IMR-90 (cell line): ENCODE measurements at regions not wholly inside any gene's neighbourhood (a gene's known extent, or its start where the extent isn't known, plus 50 kb on each side); places are given as distances from the start of the nearest gene placed in this dataset.

ENCODE experiments used
- ATAC-seq: fragments of 200-7000 bp; cut with Tn5 transposase; 2 replicates; pipeline ENCODE4 v1.9.1; 2020; ENCODE audit warnings: low read depth, mild to moderate bottlenecking, moderate library complexity
- BruUV-seq: library from RNA; stranded (reverse); fragments of 400-500 nt; replicated peaks from 2 replicates; lab custom pipeline; 2021; lab: Mats Ljungman, UMichigan
- CTCF ChIA-PET: fragments of 300-600 bp; formaldehyde crosslinking; extraction: SDS; loops from one replicate; lab custom pipeline; 2021; ENCODE audit warnings: antibody characterized with exemption; lab: Yijun Ruan, JAX
- POLR2A ChIA-PET: fragments of 300-600 bp; sonication (Branson Sonifier 250); formaldehyde crosslinking; loops from one replicate; lab custom pipeline; 2022; ENCODE audit warnings: antibody characterized with exemption; ENCODE audit not compliant: unreplicated experiment; lab: Charles Lee
- DNase-seq: peaks from one replicate; pipeline ENCODE4 v3.0.0; 2013
- H2AFZ ChIP-seq: replicated peaks from 2 replicates; pipeline ENCODE3; 2013; ENCODE audit warnings: low read length, mild to moderate bottlenecking; ENCODE audit not compliant: poor library complexity
- H2AK5ac ChIP-seq: 2 replicates; pipeline ENCODE4 v1.6.1; 2013; ENCODE audit warnings: low read depth, low read length, inconsistent platforms
- H2AK9ac ChIP-seq: replicated peaks from 2 replicates; pipeline ENCODE3; 2013; ENCODE audit warnings: mild to moderate bottlenecking, low read depth, low read length, moderate library complexity; ENCODE audit not compliant: poor library complexity
- H2BK120ac ChIP-seq: 2 replicates; pipeline ENCODE4 v1.6.1; 2013; ENCODE audit warnings: low read depth, low read length, inconsistent platforms
- H2BK15ac ChIP-seq: 3 replicates; pipeline ENCODE4 v1.6.1; 2013; ENCODE audit warnings: low read depth, low read length, inconsistent platforms
- H2BK20ac ChIP-seq: 2 replicates; pipeline ENCODE4 v1.6.1; 2013; ENCODE audit warnings: low read depth, mild to moderate bottlenecking, inconsistent platforms, low read length, moderate library complexity
- H2BK5ac ChIP-seq: 2 replicates; pipeline ENCODE4 v1.6.1; 2013; ENCODE audit warnings: mild to moderate bottlenecking, low read depth, low read length, inconsistent platforms; ENCODE audit not compliant: poor library complexity, severe bottlenecking
- H3K14ac ChIP-seq: replicated peaks from 2 replicates; pipeline ENCODE4 v1.6.1; 2013; ENCODE audit warnings: low read depth, low read length, inconsistent platforms
- H3K18ac ChIP-seq: 2 replicates; pipeline ENCODE4 v1.6.1; 2013; ENCODE audit warnings: low read depth, low read length, control low read depth
- H3K23ac ChIP-seq: 2 replicates; pipeline ENCODE4 v1.6.1; 2013; ENCODE audit warnings: low read depth, low read length, inconsistent platforms
- H3K27ac ChIP-seq: 2 replicates; pipeline ENCODE4 v1.5.1; 2013; ENCODE audit warnings: mild to moderate bottlenecking, control low read depth, low read length; ENCODE audit not compliant: insufficient read depth
- H3K27me3 ChIP-seq: 2 replicates; pipeline ENCODE4 v1.6.1; 2013; ENCODE audit warnings: low read length; ENCODE audit not compliant: control insufficient read depth, insufficient read depth
- H3K36me3 ChIP-seq: 2 replicates; pipeline ENCODE4 v1.6.1; 2013; ENCODE audit warnings: low read length, mixed read lengths; ENCODE audit not compliant: control insufficient read depth, insufficient read depth
- H3K4ac ChIP-seq: 2 replicates; pipeline ENCODE4 v1.6.1; 2013; ENCODE audit warnings: low read depth, low read length, inconsistent platforms
- H3K4me1 ChIP-seq: 2 replicates; pipeline ENCODE4 v1.6.1; 2013; ENCODE audit warnings: low read length, mixed read lengths; ENCODE audit not compliant: control insufficient read depth, insufficient read depth
- H3K4me2 ChIP-seq: 2 replicates; pipeline ENCODE4 v1.6.1; 2013; ENCODE audit warnings: low read depth, mild to moderate bottlenecking, control low read depth, low read length, moderate library complexity
- H3K4me3 ChIP-seq: 2 replicates; pipeline ENCODE4 v1.5.1; 2013; ENCODE audit warnings: low read depth, mild to moderate bottlenecking, control low read depth, low read length, moderate library complexity; ENCODE audit not compliant: insufficient read depth
- H3K56ac ChIP-seq: 2 replicates; pipeline ENCODE4 v1.6.1; 2013; ENCODE audit warnings: low read length, inconsistent platforms; ENCODE audit not compliant: insufficient read depth; ENCODE audit errors: extremely low read depth
- H3K79me1 ChIP-seq, 2 experiments: 2 replicates each; pipeline ENCODE4 v1.6.1; 2013; ENCODE audit warnings: low read length in 2 of 2, inconsistent platforms in 1 of 2, low read depth in 1 of 2
- H3K9ac ChIP-seq: 2 replicates; pipeline ENCODE4 v1.6.1; 2013; ENCODE audit warnings: low read depth, low read length, control low read depth
- H3K9me1 ChIP-seq: 2 replicates; pipeline ENCODE4 v1.6.1; 2013; ENCODE audit warnings: low read length, inconsistent platforms; ENCODE audit not compliant: insufficient read depth
- H3K9me3 ChIP-seq: 2 replicates; pipeline ENCODE4 v1.6.1; 2013; ENCODE audit warnings: low read length; ENCODE audit not compliant: control insufficient read depth, insufficient read depth
- H4K20me1 ChIP-seq: 2 replicates; pipeline ENCODE4 v1.6.1; 2013; ENCODE audit warnings: low read length, inconsistent platforms; ENCODE audit not compliant: insufficient read depth
- H4K5ac ChIP-seq: 2 replicates; pipeline ENCODE4 v1.6.1; 2013; ENCODE audit warnings: mild to moderate bottlenecking, low read depth, low read length, control low read depth
- H4K8ac ChIP-seq, 2 experiments: 2 replicates each; pipeline ENCODE4 v1.6.1; 2013; ENCODE audit warnings: low read depth in 2 of 2, low read length in 2 of 2, control low read depth in 1 of 2, inconsistent platforms in 1 of 2
- H4K91ac ChIP-seq: 2 replicates; pipeline ENCODE4 v1.6.1; 2013; ENCODE audit warnings: low read depth, low read length, inconsistent platforms; ENCODE audit not compliant: insufficient read depth
- BHLHE40 ChIP-seq: fragments of 150-350 bp; IDR thresholded peaks from 2 replicates; pipeline ENCODE4 v1.6.1; 2016; ENCODE audit warnings: mild to moderate bottlenecking, low read depth, low read length
- CEBPB ChIP-seq: IDR thresholded peaks from 2 replicates; pipeline ENCODE4 v1.6.1; 2012; ENCODE audit warnings: low read depth, low read length, improper control_type of control experiment
- CHD1 ChIP-seq: IDR thresholded peaks from 2 replicates; pipeline ENCODE4 v1.6.1; 2012; ENCODE audit warnings: low read depth, low read length, improper control_type of control experiment
- FOS ChIP-seq: fragments of 150-350 bp; IDR thresholded peaks from 2 replicates; pipeline ENCODE4 v1.6.1; 2016; ENCODE audit warnings: low read depth, low read length
- MAFK ChIP-seq: IDR thresholded peaks from 2 replicates; pipeline ENCODE4 v1.6.1; 2012; ENCODE audit warnings: low read depth, low read length, improper control_type of control experiment
- MAZ ChIP-seq: IDR thresholded peaks from 2 replicates; pipeline ENCODE4 v1.6.1; 2012; ENCODE audit warnings: low read depth, mild to moderate bottlenecking, low read length, improper control_type of control experiment, moderate library complexity, borderline replicate concordance
- MXI1 ChIP-seq: IDR thresholded peaks from 2 replicates; pipeline ENCODE4 v1.6.1; 2012; ENCODE audit warnings: low read depth, mild to moderate bottlenecking, low read length, moderate library complexity, borderline replicate concordance
- NFE2L2 ChIP-seq: fragments of 150-350 bp; IDR thresholded peaks from 2 replicates; pipeline ENCODE4 v1.6.1; 2016; ENCODE audit warnings: low read depth, mild to moderate bottlenecking, low read length
- POLR2A ChIP-seq: IDR thresholded peaks from 2 replicates; pipeline ENCODE4 v1.6.1; 2012; ENCODE audit warnings: mild to moderate bottlenecking, low read depth, low read length
- RAD21 ChIP-seq: IDR thresholded peaks from 2 replicates; pipeline ENCODE4 v1.6.1; 2012; ENCODE audit warnings: low read length, improper control_type of control experiment
- RCOR1 ChIP-seq: IDR thresholded peaks from 2 replicates; pipeline ENCODE4 v1.6.1; 2012; ENCODE audit warnings: mild to moderate bottlenecking, low read length, improper control_type of control experiment; ENCODE audit not compliant: insufficient replicate concordance
- RFX5 ChIP-seq: IDR thresholded peaks from 2 replicates; pipeline ENCODE4 v1.8.0; 2012; ENCODE audit warnings: low read depth, mild to moderate bottlenecking, low read length, moderate library complexity
- SMC3 ChIP-seq: fragments of 150-350 bp; IDR thresholded peaks from 2 replicates; pipeline ENCODE4 v1.6.1; 2016; ENCODE audit warnings: low read depth, mild to moderate bottlenecking, antibody characterized with exemption, low read length, moderate library complexity
- WGBS, 2 experiments: methylation state at CpG; one replicate each; pipeline versions ENCODE4 v1.1.5 to v1.1.7; 2013; ENCODE audit warnings: missing lambda C conversion rate in 2 of 2; ENCODE audit not compliant: insufficient read length in 1 of 2; ENCODE audit errors: extremely low coverage in 2 of 2; 5-methylcytosine and 5-hydroxymethylcytosine counted together
- dilution Hi-C: fragments of 300-500 bp; cut with HindIII; formaldehyde crosslinking; loops from one replicate; pipeline ENCODE4 v1.14.3; 2018; ENCODE audit warnings: low sequenced_read_pairs; ENCODE audit not compliant: unreplicated experiment
- in situ Hi-C: fragments of 300-500 bp; cut with MboI; formaldehyde crosslinking; loops from 3 replicates; pipeline ENCODE4 v1.14.3; 2019; ENCODE audit warnings: low sequenced_read_pairs, inconsistent platforms, mixed read lengths
- intact Hi-C: fragments of 100-400 bp; cut with micrococcal nuclease; formaldehyde crosslinking; loops from 2 replicates; pipeline ENCODE4 v1.10.0; 2022
- TF ChIP-seq, protein P1 (sequence below): fragments of 150-350 bp; IDR thresholded peaks from 2 replicates; pipeline ENCODE4 v1.6.1; 2016; ENCODE audit warnings: low read depth, mild to moderate bottlenecking, low read length, moderate library complexity, borderline replicate concordance
- TF ChIP-seq, protein P2 (sequence below): fragments of 150-350 bp; IDR thresholded peaks from 2 replicates; pipeline ENCODE4 v1.6.1; 2017; ENCODE audit warnings: mild to moderate bottlenecking, antibody characterized with exemption, low read length, low read depth
- TF ChIP-seq, protein P3 (sequence below): conservative IDR thresholded peaks from 2 replicates; pipeline ENCODE4 v1.5.1; 2012; ENCODE audit warnings: mild to moderate bottlenecking, low read depth, low read length, improper control_type of control experiment

DNA sequence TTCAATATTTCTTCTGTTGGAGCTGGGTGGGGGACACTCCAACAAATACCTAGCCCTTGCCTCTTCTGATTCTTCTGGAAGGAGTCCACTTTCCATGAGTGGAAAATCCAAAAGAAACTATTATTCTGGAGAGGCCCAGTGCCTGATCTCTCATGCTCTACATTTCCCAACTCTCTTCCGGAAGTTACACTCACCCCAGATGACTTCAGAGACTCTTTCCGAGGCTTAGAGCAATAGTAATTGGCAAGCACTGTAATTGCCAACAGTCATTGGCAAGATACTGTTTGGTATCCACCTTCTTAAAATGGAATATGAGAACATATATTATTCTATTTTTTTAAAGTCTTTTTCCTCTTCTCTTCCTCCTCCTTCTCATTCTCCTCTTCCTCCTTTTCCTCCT is 60.5 kb upstream of the CYRIA start:
- no peak overlapping the region for H2BK120ac ChIP-seq
- H3K4me3 ChIP-seq, result no peak overlapping the region
- H2BK15ac ChIP-seq, result no peak overlapping the region
- no CpG with 5 or more reads among the region's 2 CpGs for WGBS, 2 experiments
- H3K79me1 ChIP-seq, result no peaks in the 10 kb centered on the region
- H3K23ac ChIP-seq, result no peak overlapping the region
- CTCF ChIA-PET, result no interaction called here
- no peaks in the 10 kb centered on the region for H3K9me1 ChIP-seq
- no peak overlapping the region for H3K14ac ChIP-seq
- H3K56ac ChIP-seq, result no peak overlapping the region
- in situ Hi-C loops (no loop called here), intact Hi-C loops (loop anchor here (5.0 kb wide), 1 partner anchor 59 kb away; the partner anchor contains the start of gene CYRIA), dilution Hi-C loops (no loop called here)
- H3K9me3 ChIP-seq, result no peaks in the 10 kb centered on the region
- no peak overlapping the region for H2BK5ac ChIP-seq
- H2AK9ac ChIP-seq, result no peak overlapping the region
- H3K36me3 ChIP-seq, result no peaks in the 10 kb centered on the region
- H3K4me2 ChIP-seq, result no peak overlapping the region
- H2BK20ac ChIP-seq, result no peak overlapping the region
- DNase-seq, result no peak
- TF ChIP-seq, protein P1, sequence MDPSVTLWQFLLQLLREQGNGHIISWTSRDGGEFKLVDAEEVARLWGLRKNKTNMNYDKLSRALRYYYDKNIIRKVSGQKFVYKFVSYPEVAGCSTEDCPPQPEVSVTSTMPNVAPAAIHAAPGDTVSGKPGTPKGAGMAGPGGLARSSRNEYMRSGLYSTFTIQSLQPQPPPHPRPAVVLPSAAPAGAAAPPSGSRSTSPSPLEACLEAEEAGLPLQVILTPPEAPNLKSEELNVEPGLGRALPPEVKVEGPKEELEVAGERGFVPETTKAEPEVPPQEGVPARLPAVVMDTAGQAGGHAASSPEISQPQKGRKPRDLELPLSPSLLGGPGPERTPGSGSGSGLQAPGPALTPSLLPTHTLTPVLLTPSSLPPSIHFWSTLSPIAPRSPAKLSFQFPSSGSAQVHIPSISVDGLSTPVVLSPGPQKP, result no peak
- no peak for TF ChIP-seq MXI1
- TF ChIP-seq BHLHE40, result no peak
- no peak for TF ChIP-seq FOS
- no peak for TF ChIP-seq CHD1
- no peak for TF ChIP-seq SMC3
- no peak for TF ChIP-seq NFE2L2
- no peak for TF ChIP-seq RCOR1
- TF ChIP-seq CEBPB, result no peak
- TF ChIP-seq RAD21, result no peak
- TF ChIP-seq, protein P2, sequence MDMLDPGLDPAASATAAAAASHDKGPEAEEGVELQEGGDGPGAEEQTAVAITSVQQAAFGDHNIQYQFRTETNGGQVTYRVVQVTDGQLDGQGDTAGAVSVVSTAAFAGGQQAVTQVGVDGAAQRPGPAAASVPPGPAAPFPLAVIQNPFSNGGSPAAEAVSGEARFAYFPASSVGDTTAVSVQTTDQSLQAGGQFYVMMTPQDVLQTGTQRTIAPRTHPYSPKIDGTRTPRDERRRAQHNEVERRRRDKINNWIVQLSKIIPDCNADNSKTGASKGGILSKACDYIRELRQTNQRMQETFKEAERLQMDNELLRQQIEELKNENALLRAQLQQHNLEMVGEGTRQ, result no peak
- no peak for TF ChIP-seq MAZ
- no peak for TF ChIP-seq MAFK
- TF ChIP-seq RFX5, result no peak
- TF ChIP-seq, protein P3, sequence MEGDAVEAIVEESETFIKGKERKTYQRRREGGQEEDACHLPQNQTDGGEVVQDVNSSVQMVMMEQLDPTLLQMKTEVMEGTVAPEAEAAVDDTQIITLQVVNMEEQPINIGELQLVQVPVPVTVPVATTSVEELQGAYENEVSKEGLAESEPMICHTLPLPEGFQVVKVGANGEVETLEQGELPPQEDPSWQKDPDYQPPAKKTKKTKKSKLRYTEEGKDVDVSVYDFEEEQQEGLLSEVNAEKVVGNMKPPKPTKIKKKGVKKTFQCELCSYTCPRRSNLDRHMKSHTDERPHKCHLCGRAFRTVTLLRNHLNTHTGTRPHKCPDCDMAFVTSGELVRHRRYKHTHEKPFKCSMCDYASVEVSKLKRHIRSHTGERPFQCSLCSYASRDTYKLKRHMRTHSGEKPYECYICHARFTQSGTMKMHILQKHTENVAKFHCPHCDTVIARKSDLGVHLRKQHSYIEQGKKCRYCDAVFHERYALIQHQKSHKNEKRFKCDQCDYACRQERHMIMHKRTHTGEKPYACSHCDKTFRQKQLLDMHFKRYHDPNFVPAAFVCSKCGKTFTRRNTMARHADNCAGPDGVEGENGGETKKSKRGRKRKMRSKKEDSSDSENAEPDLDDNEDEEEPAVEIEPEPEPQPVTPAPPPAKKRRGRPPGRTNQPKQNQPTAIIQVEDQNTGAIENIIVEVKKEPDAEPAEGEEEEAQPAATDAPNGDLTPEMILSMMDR, result no peak
- TF ChIP-seq POLR2A, result no peak
- H4K5ac ChIP-seq, result no peak overlapping the region
- H2AFZ ChIP-seq, result no peak overlapping the region
- no peak overlapping the region for H2AK5ac ChIP-seq
- H3K4ac ChIP-seq, result no peak overlapping the region
- H3K27me3 ChIP-seq, result no peaks in the 10 kb centered on the region
- H4K8ac ChIP-seq, result no peak overlapping the region
- POLR2A ChIA-PET, result no interaction called here
- no TSS peak for BruUV-seq
- no peak for ATAC-seq
- H3K4me1 ChIP-seq, result no peaks in the 10 kb centered on the region
- no peaks in the 10 kb centered on the region for H4K20me1 ChIP-seq
- no peak overlapping the region for H3K18ac ChIP-seq
- H3K9ac ChIP-seq, result no peak overlapping the region
- no peak overlapping the region for H4K91ac ChIP-seq
- no peak overlapping the region for H3K27ac ChIP-seq
